K562 (cell line): ENCODE measurements at regions not wholly inside any gene's neighbourhood (a gene's known extent, or its start where the extent isn't known, plus 50 kb on each side); places are given as distances from the start of the nearest gene placed in this dataset.
"Not testable (repeated sequence)": the region's sequence is repeated elsewhere in the genome, so short reads cannot be mapped to it uniquely, and the experiment has no call there.

Experiments used
- ATAC-seq: fragments of 200-7000 bp; cut with Tn5 transposase; 3 replicates; pipeline ENCODE4 v1.9.1; 2020; ENCODE audit warnings: moderate library complexity
- BruUV-seq: library from RNA; stranded (reverse); fragments of 400-500 nt; replicated peaks from 2 replicates; lab custom pipeline; 2021; lab: Mats Ljungman, UMichigan
- CTCF ChIA-PET: fragments of 300-600 bp; formaldehyde crosslinking; extraction: SDS; loops from one replicate; lab custom pipeline; 2021; ENCODE audit warnings: low intra/inter-chr PET ratio; lab: Yijun Ruan, JAX
- POLR2A ChIA-PET: fragments of 300-600, 350-650 bp; sonication (Branson Sonifier 250); formaldehyde crosslinking; extraction: SDS; loops from one replicate; lab custom pipeline; 2021; ENCODE audit warnings: antibody characterized with exemption, inconsistent platforms; lab: Yijun Ruan, JAX
- DNase-seq, 4 experiments: peaks; one replicate each; pipeline versions ENCODE4 v3.0.0 to v3.0.0-alpha.2; 2011 to 2018; ENCODE audit warnings: low spot score in 3 of 4, mixed read lengths in 3 of 4; ENCODE audit errors: extremely low read depth in 1 of 4
- FAIRE-seq: peaks from 2 replicates; lab custom pipeline; 2011; peaks lifted over from hg19 to GRCh38; lab: Jason Lieb, UNC
- H2AFZ ChIP-seq: 2 replicates; pipeline ENCODE4 v1.6.0; 2011; ENCODE audit warnings: low read depth, low read length, control low read depth, inconsistent platforms
- H3K27ac ChIP-seq: fragments of 200-600 bp; 3 replicates; pipeline ENCODE4 v1.8.0; 2011; ENCODE audit warnings: low read depth, mild to moderate bottlenecking, control low read depth, inconsistent platforms, low read length, moderate library complexity, mixed read lengths; ENCODE audit errors: extremely low read depth
- H3K27me3 ChIP-seq, 2 experiments: fragments of 300-600 bp in 1 of 2; 2 replicates in 1 of 2; 3 replicates in 1 of 2; pipeline versions ENCODE4 v1.6.0 to v1.8.0; 2011; ENCODE audit warnings: inconsistent platforms in 2 of 2, low read length in 2 of 2, mild to moderate bottlenecking in 1 of 2, mixed read lengths in 1 of 2, moderate library complexity in 1 of 2; ENCODE audit not compliant: control insufficient read depth in 2 of 2, insufficient read depth in 2 of 2
- H3K36me3 ChIP-seq: fragments of 300-600 bp; 3 replicates; pipeline ENCODE4 v1.8.0; 2011; ENCODE audit warnings: mild to moderate bottlenecking, low read length, inconsistent platforms; ENCODE audit not compliant: control insufficient read depth, insufficient read depth
- H3K4me1 ChIP-seq, 2 experiments: fragments of 200-600 bp in 1 of 2; replicated peaks in 1 of 2; 2 replicates in 1 of 2; 3 replicates in 1 of 2; pipeline versions ENCODE4 v1.5.1 to v1.8.0; 2011; ENCODE audit warnings: inconsistent platforms in 2 of 2, low read length in 2 of 2, mild to moderate bottlenecking in 1 of 2, mixed read lengths in 1 of 2, moderate library complexity in 1 of 2; ENCODE audit not compliant: control insufficient read depth in 2 of 2, insufficient read depth in 2 of 2
- H3K4me2 ChIP-seq: 2 replicates; pipeline ENCODE4 v1.6.1; 2011; ENCODE audit warnings: low read length, control low read depth, inconsistent platforms, mixed read lengths; ENCODE audit not compliant: insufficient read depth
- H3K4me3 ChIP-seq: fragments of 200-600 bp; sonication (generic), shearing (Covaris generic); 2 replicates; pipeline ENCODE4 v1.5.1; 2016; ENCODE audit warnings: control low read depth, inconsistent platforms
- H3K79me2 ChIP-seq: fragments of 200-600 bp; 3 replicates; pipeline ENCODE4 v1.8.0; 2011; ENCODE audit warnings: low read length, inconsistent platforms; ENCODE audit not compliant: control insufficient read depth, insufficient read depth
- H3K9ac ChIP-seq, 2 experiments: 2 replicates each; pipeline versions ENCODE4 v1.6.0 to v1.6.1; 2011; ENCODE audit warnings: low read depth in 2 of 2, low read length in 2 of 2, control low read depth in 1 of 2, inconsistent platforms in 1 of 2, mild to moderate bottlenecking in 1 of 2, mixed read lengths in 1 of 2; ENCODE audit not compliant: insufficient read depth in 1 of 2
- H3K9me1 ChIP-seq: one replicate; pipeline ENCODE4 v1.6.0; 2011; ENCODE audit warnings: inconsistent platforms, mild to moderate bottlenecking, low read length, moderate library complexity; ENCODE audit not compliant: control insufficient read depth, insufficient read depth
- H3K9me3 ChIP-seq: replicated peaks from 2 replicates; pipeline ENCODE4 v1.5.1; 2011; ENCODE audit warnings: low read depth, low read length, inconsistent platforms; ENCODE audit not compliant: control insufficient read depth, insufficient read depth
- H4K20me1 ChIP-seq: replicated peaks from 2 replicates; pipeline ENCODE4 v1.6.1; 2011; ENCODE audit warnings: low read length, inconsistent platforms, mixed read lengths; ENCODE audit not compliant: control insufficient read depth, insufficient read depth
- COPS2 ChIP-seq: fragments of 450-650 bp; conservative IDR thresholded peaks from 2 replicates; pipeline ENCODE4 v1.6.1; 2016; ENCODE audit warnings: mild to moderate bottlenecking, moderate library complexity
- DPF2 ChIP-seq: fragments of 450-650 bp; IDR thresholded peaks from 2 replicates; pipeline ENCODE4 v1.6.1; 2016
- NFE2L1 ChIP-seq: fragments of 450-650 bp; IDR thresholded peaks from 2 replicates; pipeline ENCODE4 v1.6.1; 2016; ENCODE audit warnings: missing genetic modification characterization, low read depth, mild to moderate bottlenecking, missing compliant biosample characterization, moderate library complexity, borderline replicate concordance
- POLR2H ChIP-seq: IDR thresholded peaks from 2 replicates; pipeline ENCODE4 v1.6.1; 2016; ENCODE audit warnings: missing genetic modification characterization, low read depth, mild to moderate bottlenecking, control low read depth, missing compliant biosample characterization, moderate library complexity
- WGBS: fragments of 100-300 bp; shearing (Covaris generic); methylation state at CpG from one replicate; pipeline ENCODE4 v1.1.6; 2016; ENCODE audit warnings: low coverage, mixed read lengths; ENCODE audit not compliant: insufficient coverage; ENCODE audit errors: missing lambda C conversion rate; 5-methylcytosine and 5-hydroxymethylcytosine counted together
- in situ Hi-C: fragments of 300-500 bp; cut with MboI; formaldehyde crosslinking; loops from 4 replicates; pipeline ENCODE4 v1.15.0; 2018; ENCODE audit warnings: inconsistent platforms, mixed read lengths
- intact Hi-C: fragments of 100-400 bp; cut with micrococcal nuclease; formaldehyde crosslinking; loops from 2 replicates; pipeline ENCODE4 v1.14.2; 2022
- TF ChIP-seq, protein P1 (sequence below): sonication (generic); formaldehyde crosslinking; IDR thresholded peaks from 2 replicates; pipeline ENCODE4 v1.8.1; 2023; ENCODE audit warnings: mild to moderate bottlenecking, missing genetic modification reagents
- TF ChIP-seq, protein P2 (sequence below): fragments of 250-450 bp; sonication (Bioruptor Pico); IDR thresholded peaks from 2 replicates; pipeline ENCODE4 v1.8.0; 2022; ENCODE audit warnings: inconsistent platforms

GRCh38 chr13:55029280-55029679 lies 2000.7 kb downstream of the OLFM4 start (continued):
- TF ChIP-seq, protein P1, sequence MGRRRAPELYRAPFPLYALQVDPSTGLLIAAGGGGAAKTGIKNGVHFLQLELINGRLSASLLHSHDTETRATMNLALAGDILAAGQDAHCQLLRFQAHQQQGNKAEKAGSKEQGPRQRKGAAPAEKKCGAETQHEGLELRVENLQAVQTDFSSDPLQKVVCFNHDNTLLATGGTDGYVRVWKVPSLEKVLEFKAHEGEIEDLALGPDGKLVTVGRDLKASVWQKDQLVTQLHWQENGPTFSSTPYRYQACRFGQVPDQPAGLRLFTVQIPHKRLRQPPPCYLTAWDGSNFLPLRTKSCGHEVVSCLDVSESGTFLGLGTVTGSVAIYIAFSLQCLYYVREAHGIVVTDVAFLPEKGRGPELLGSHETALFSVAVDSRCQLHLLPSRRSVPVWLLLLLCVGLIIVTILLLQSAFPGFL, result no peak
- TF ChIP-seq POLR2H (tag) (no peak), COPS2 (no peak), DPF2 (no peak)
- TF ChIP-seq, protein P2, sequence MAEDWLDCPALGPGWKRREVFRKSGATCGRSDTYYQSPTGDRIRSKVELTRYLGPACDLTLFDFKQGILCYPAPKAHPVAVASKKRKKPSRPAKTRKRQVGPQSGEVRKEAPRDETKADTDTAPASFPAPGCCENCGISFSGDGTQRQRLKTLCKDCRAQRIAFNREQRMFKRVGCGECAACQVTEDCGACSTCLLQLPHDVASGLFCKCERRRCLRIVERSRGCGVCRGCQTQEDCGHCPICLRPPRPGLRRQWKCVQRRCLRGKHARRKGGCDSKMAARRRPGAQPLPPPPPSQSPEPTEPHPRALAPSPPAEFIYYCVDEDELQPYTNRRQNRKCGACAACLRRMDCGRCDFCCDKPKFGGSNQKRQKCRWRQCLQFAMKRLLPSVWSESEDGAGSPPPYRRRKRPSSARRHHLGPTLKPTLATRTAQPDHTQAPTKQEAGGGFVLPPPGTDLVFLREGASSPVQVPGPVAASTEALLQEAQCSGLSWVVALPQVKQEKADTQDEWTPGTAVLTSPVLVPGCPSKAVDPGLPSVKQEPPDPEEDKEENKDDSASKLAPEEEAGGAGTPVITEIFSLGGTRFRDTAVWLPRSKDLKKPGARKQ (CRISPR knock-in tag), result no peak

DNA sequence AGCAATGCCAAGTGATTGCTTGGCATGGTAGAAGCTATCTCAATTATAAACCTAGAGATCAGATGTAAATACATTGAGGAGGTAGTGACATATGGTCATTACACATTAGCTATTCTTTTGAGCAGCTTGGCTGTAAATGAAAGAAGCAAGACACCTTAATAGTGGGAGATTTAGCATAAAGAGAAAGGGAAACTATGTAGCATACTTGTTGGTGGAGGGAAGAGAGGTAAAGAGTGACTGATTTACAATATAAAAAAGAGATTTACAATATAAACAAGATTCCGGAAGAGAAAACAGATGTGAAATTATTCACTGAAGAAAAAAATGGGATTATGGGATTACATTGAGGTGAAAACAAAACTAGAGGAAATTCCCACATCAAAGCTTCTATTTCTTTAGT lies 2009.6 kb downstream of the OLFM4 start:
- TF ChIP-seq NFE2L1, result no peak
- Histone ChIP-seq H3K9me1 (no peaks in the 10 kb centered on the region), H3K4me1 (no peaks in the 10 kb centered on the region), H3K36me3 (no peaks in the 10 kb centered on the region), H3K4me2 (no peak overlapping the region), H3K9me3 (no peaks in the 10 kb centered on the region), H4K20me1 (no peaks in the 10 kb centered on the region), H2AFZ (no peak overlapping the region), H3K79me2 (no peaks in the 10 kb centered on the region), H3K27me3 (no peaks in the 10 kb centered on the region), H3K27ac (no peak overlapping the region), H3K9ac (no peak overlapping the region), H3K4me3 (no peak overlapping the region)
- intact Hi-C loops (no loop called here), in situ Hi-C loops (no loop called here)
- DNase-seq (no peak), FAIRE-seq (no peak), ATAC-seq (no peak)
- CTCF ChIA-PET, result no interaction called here
- WGBS, result 0% methylated on average over 1 of the region's 1 CpG
- POLR2A ChIA-PET, result no interaction called here
- no TSS peak for BruUV-seq

DNA sequence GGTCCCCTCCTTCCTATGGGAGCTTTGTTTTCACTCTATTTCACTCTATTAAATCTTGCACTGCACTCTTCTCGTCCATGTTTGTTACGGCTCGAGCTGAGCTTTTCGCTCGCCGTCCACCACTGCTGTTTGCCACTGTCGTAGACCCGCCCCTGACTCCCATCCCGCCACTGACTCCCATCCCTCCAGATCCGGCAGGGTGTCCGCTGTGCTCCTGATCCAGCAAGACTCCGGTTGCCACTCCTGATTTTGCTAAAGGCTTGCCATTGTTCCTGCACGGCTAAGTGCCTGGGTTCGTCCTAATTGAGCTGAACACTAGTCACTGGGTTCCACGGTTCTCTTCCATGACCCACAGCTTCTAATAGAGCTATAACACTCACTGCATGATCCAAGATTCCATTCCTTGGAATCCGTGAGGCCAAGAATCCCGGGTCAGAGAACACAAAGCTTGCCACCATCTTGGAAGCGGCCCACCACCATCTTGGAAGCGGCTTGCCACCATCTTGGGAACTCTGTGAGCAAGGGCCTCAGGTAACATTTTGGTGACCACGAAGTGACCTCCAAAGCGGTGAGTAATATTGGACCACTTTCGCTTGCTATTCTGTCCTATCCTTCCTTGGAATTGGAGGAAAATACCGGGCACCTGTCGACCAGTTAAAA lies 2025.4 kb downstream of the OLFM4 start:
- not testable (repeated sequence) for H3K9ac ChIP-seq

More for the DNA sequence above, 2025.4 kb downstream of the OLFM4 start:
- ATAC-seq, POLR2A ChIA-PET, H3K9me1 ChIP-seq, H3K36me3 ChIP-seq, H3K79me2 ChIP-seq, intact Hi-C loops, H3K27ac ChIP-seq, H4K20me1 ChIP-seq, FAIRE-seq, BruUV-seq, H3K9me3 ChIP-seq, H3K27me3 ChIP-seq, H3K4me1 ChIP-seq, H2AFZ ChIP-seq, H3K4me3 ChIP-seq, in situ Hi-C loops, DNase-seq, H3K4me2 ChIP-seq, CTCF ChIA-PET: not testable (repeated sequence)
- 2% methylated on average over 15 of the region's 24 CpGs for WGBS
